ENCODE measurements at regions not wholly inside any gene's neighbourhood (a gene's known extent, or its start where the extent isn't known, plus 50 kb on each side); places are given as distances from the start of the nearest gene placed in this dataset.
"Not testable (repeated sequence)": the region's sequence is repeated elsewhere in the genome, so short reads cannot be mapped to it uniquely, and the experiment has no call there.

DNA sequence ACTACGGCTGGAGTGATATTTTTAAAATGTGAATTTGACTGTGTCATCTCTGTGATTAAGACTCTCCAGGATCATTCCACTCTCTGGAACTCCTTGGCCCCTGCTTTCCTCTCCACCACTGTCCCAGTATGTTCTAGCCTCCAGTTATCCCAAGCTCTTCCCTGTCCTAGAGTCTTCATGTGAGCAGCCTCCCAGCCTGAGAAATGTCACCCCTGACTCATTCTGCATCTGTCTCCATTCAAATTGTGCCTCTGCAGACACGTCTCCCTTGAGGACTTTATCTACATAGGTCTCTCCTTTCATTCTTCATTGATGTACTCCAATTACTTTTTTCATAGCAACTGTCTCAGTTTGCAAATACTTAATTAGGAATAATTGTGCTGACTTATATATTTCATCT, 317.7 kb upstream of the ADAMTS9 start:
- Histone ChIP-seq H3K4me3 (no peak overlapping the region), H3K9me3 (no peaks in the 10 kb centered on the region), H3K36me3 (no peaks in the 10 kb centered on the region), H3K27me3 (no peaks in the 10 kb centered on the region), H3K27ac (no peak overlapping the region), H3K4me1 (no peaks in the 10 kb centered on the region)
- intact Hi-C loops (cut with DNase I; ENCODE audit: low total_unique reads) (no loop called here), in situ Hi-C loops (cut with MboI; ENCODE audit: low pct_ligation_motif_present in 1 of 4, low pct_unique_long_range_greater_than_20kb in 1 of 4, low sequenced_read_pairs in 3 of 4) (no loop called here)
- TF ChIP-seq EP300 (IDR thresholded peaks at IDR 0.05; ENCODE audit: low read depth) (no peak), POLR2A (IDR thresholded peaks at IDR 0.05) (no peak), POLR2AphosphoS5 (IDR thresholded peaks at IDR 0.05) (no peak)
- TF ChIP-seq, protein P1, sequence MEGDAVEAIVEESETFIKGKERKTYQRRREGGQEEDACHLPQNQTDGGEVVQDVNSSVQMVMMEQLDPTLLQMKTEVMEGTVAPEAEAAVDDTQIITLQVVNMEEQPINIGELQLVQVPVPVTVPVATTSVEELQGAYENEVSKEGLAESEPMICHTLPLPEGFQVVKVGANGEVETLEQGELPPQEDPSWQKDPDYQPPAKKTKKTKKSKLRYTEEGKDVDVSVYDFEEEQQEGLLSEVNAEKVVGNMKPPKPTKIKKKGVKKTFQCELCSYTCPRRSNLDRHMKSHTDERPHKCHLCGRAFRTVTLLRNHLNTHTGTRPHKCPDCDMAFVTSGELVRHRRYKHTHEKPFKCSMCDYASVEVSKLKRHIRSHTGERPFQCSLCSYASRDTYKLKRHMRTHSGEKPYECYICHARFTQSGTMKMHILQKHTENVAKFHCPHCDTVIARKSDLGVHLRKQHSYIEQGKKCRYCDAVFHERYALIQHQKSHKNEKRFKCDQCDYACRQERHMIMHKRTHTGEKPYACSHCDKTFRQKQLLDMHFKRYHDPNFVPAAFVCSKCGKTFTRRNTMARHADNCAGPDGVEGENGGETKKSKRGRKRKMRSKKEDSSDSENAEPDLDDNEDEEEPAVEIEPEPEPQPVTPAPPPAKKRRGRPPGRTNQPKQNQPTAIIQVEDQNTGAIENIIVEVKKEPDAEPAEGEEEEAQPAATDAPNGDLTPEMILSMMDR (IDR thresholded peaks at IDR 0.05), result no peak
- WGBS, 2 donors (ENCODE audit: low coverage in 1 of 2), result 67 to 76% methylated on average over 1 to 2 of the region's 2 CpGs
- DNase-seq, result no peak

DNA sequence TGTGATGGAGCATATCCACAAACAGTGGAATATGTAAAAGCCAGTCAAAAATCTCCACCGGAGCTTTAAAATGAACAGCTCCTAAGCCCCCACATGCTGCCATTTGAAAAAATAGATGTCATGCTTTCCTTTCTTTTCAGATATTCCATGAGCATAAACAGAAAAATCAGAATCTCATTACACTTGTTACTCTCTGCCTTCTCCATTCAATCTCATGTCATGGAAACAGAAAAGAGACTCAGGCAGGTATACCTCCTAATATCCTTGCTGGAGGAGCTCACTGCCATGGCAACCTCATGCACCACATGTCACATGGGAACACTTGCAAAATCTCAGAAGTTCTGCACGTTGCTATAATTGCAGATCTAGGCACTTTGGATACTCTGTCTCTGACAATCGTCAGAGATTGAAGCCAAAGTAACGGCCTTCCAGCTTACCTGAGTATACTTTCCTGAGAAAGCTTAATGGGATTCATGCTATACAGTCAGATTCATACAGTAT, 317.0 kb upstream of the ADAMTS9 start:
- in situ Hi-C loops (cut with MboI; ENCODE audit: low pct_ligation_motif_present in 1 of 4, low pct_unique_long_range_greater_than_20kb in 1 of 4, low sequenced_read_pairs in 3 of 4), result no loop called here
- H3K4me3 ChIP-seq, result no peak overlapping the region
- 67 to 76% methylated on average over 4 of the region's 4 CpGs for WGBS, 2 donors (ENCODE audit: low coverage in 1 of 2)
- no peak overlapping the region for H3K27ac ChIP-seq
- no peak for DNase-seq
- intact Hi-C loops (cut with DNase I; ENCODE audit: low total_unique reads), result no loop called here
- no peaks in the 10 kb centered on the region for H3K9me3 ChIP-seq
- H3K27me3 ChIP-seq, result no peaks in the 10 kb centered on the region
- no peak for TF ChIP-seq EP300 (IDR thresholded peaks at IDR 0.05; ENCODE audit: low read depth)
- TF ChIP-seq, protein P1 (IDR thresholded peaks at IDR 0.05), result no peak
- no peak for TF ChIP-seq POLR2AphosphoS5 (IDR thresholded peaks at IDR 0.05)
- TF ChIP-seq POLR2A (IDR thresholded peaks at IDR 0.05), result no peak
- H3K4me1 ChIP-seq, result no peaks in the 10 kb centered on the region
- no peaks in the 10 kb centered on the region for H3K36me3 ChIP-seq

DNA sequence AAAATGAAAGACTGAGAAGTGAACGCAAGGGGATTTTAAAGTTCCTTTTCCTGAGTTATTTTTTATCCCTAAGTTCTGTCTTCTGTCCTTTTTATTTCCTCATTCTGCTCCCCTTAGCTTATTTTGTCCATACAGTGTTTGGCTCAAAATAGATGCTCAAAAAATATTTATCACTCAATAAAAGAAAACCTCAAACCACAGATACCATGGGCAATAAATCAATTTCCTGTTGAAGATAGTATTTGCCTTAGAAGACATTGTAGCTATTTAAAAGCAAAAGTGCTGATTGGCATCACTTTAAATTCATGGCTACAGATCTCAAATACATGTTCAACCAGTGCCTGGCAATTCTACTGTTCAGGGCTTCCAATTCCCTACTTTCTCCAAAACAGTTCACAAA, 316.5 kb upstream of the ADAMTS9 start:
- Histone ChIP-seq H3K4me1 (no peaks in the 10 kb centered on the region), H3K27me3 (no peaks in the 10 kb centered on the region), H3K9me3 (no peaks in the 10 kb centered on the region), H3K36me3 (no peaks in the 10 kb centered on the region), H3K27ac (no peak overlapping the region), H3K4me3 (no peak overlapping the region)
- intact Hi-C loops (cut with DNase I; ENCODE audit: low total_unique reads), result no loop called here
- TF ChIP-seq EP300 (IDR thresholded peaks at IDR 0.05; ENCODE audit: low read depth), result no peak
- TF ChIP-seq, protein P1 (IDR thresholded peaks at IDR 0.05), result no peak
- no peak for TF ChIP-seq POLR2AphosphoS5 (IDR thresholded peaks at IDR 0.05)
- TF ChIP-seq POLR2A (IDR thresholded peaks at IDR 0.05), result no peak
- no peak for DNase-seq
- WGBS, 2 donors (ENCODE audit: low coverage in 1 of 2), result 53 to 63% methylated on average over 1 of the region's 1 CpG
- in situ Hi-C loops (cut with MboI; ENCODE audit: low pct_ligation_motif_present in 1 of 4, low pct_unique_long_range_greater_than_20kb in 1 of 4, low sequenced_read_pairs in 3 of 4), result no loop called here

DNA sequence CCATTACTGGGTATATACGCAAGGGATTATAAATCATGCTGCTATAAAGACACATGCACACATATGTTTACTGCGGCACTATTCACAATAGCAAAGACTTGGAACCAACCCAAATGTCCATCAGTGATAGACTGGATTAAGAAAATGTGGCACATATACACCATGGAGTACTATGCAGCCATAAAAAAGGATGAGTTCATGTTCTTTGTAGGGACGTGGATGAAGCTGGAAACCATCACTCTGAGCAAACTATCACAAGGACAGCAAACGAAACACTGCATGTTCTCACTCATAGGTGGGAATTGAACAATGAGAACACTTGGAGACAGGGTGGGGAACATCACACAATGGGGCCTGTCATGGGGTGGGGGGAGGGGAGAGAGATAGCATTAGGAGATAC, 313.3 kb upstream of the ADAMTS9 start:
- DNase-seq; intact Hi-C loops (cut with DNase I; ENCODE audit: low total_unique reads): not testable (repeated sequence)
- 82% methylated on average over 4 of the region's 4 CpGs; no CpG with 5 or more reads in 1 of the 2 donors for WGBS, 2 donors (ENCODE audit: low coverage in 1 of 2)

DNA sequence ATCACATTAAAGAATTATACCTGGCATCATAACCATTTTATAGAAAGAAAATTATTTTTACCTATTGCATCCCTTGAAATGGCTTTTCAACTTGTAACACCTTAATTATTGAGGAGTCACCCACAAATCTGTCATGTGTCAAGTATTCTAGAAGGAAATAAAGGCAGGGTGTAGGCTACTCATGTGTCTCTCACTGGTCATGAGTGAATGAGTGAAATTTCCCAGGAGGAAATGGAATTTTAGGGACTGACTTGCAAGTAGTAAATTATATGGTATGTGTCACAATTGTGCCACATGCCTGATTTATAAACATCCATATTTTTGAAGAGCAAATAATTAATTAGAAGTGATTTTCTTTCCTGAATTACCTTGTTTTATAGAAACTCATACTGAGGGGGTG, 310.5 kb upstream of the ADAMTS9 start:
- no peaks in the 10 kb centered on the region for H3K9me3 ChIP-seq
- no peaks in the 10 kb centered on the region for H3K27me3 ChIP-seq
- H3K4me1 ChIP-seq, result no peaks in the 10 kb centered on the region
- H3K27ac ChIP-seq, result no peak overlapping the region
- no peak for TF ChIP-seq EP300 (IDR thresholded peaks at IDR 0.05; ENCODE audit: low read depth)
- TF ChIP-seq POLR2A (IDR thresholded peaks at IDR 0.05), result no peak
- TF ChIP-seq POLR2AphosphoS5 (IDR thresholded peaks at IDR 0.05), result no peak
- TF ChIP-seq, protein P1 (IDR thresholded peaks at IDR 0.05), result no peak
- intact Hi-C loops (cut with DNase I; ENCODE audit: low total_unique reads), result no loop called here
- in situ Hi-C loops (cut with MboI; ENCODE audit: low pct_ligation_motif_present in 1 of 4, low pct_unique_long_range_greater_than_20kb in 1 of 4, low sequenced_read_pairs in 3 of 4), result no loop called here
- no peak overlapping the region for H3K4me3 ChIP-seq
- no peaks in the 10 kb centered on the region for H3K36me3 ChIP-seq
- no peak for DNase-seq

More for the DNA sequence above, 313.3 kb upstream of the ADAMTS9 start:
- H3K36me3 ChIP-seq; H3K4me1 ChIP-seq; in situ Hi-C loops (cut with MboI; ENCODE audit: low pct_ligation_motif_present in 1 of 4, low pct_unique_long_range_greater_than_20kb in 1 of 4, low sequenced_read_pairs in 3 of 4); H3K9me3 ChIP-seq; H3K27me3 ChIP-seq; H3K27ac ChIP-seq; H3K4me3 ChIP-seq: not testable (repeated sequence)

All from transverse colon (tissue), 4 donors.